Colonic mucosa (tissue), 4 donors: ENCODE measurements at regions not wholly inside any gene's neighbourhood (a gene's known extent, or its start where the extent isn't known, plus 50 kb on each side); places are given as distances from the start of the nearest gene placed in this dataset.

Experiments used
- DNase-seq: peaks from one replicate; pipeline ENCODE4 v3.0.0-alpha.2; 2020
- H3K27ac ChIP-seq: fragments of 200-600 bp; one replicate; pipeline ENCODE4 v1.8.0; 2021
- H3K27me3 ChIP-seq: fragments of 200-600 bp; one replicate; pipeline ENCODE4 v1.8.0; 2021
- H3K36me3 ChIP-seq: fragments of 200-600 bp; one replicate; pipeline ENCODE4 v1.8.0; 2021
- H3K4me1 ChIP-seq: fragments of 200-600 bp; one replicate; pipeline ENCODE4 v1.8.0; 2021; ENCODE audit warnings: mild to moderate bottlenecking
- H3K4me3 ChIP-seq: fragments of 200-600 bp; one replicate; pipeline ENCODE4 v1.8.0; 2021
- H3K9ac ChIP-seq, 2 donors: one replicate each; pipeline ENCODE4 v1.7.0; 2013; ENCODE audit warnings: control low read depth in 2 of 2, low read depth in 2 of 2, low read length in 2 of 2
- H3K9me3 ChIP-seq: fragments of 200-600 bp; one replicate; pipeline ENCODE4 v1.8.0; 2021
- intact Hi-C: fragments of 100-400 bp; cut with DNase I; formaldehyde crosslinking; loops from one replicate; pipeline ENCODE4 v1.14.1; 2022
- TF ChIP-seq, protein P1 (sequence below): fragments of 200-600 bp; IDR thresholded peaks from one replicate; pipeline ENCODE4 v1.8.0; 2022; ENCODE audit warnings: antibody characterized with exemption, mild to moderate bottlenecking
- donor health status: healthy.
- donor health status: DM: no; HTN: no; CAD: no.
- donor health status: DM: no; HTN: no; CAD: no.

DNA sequence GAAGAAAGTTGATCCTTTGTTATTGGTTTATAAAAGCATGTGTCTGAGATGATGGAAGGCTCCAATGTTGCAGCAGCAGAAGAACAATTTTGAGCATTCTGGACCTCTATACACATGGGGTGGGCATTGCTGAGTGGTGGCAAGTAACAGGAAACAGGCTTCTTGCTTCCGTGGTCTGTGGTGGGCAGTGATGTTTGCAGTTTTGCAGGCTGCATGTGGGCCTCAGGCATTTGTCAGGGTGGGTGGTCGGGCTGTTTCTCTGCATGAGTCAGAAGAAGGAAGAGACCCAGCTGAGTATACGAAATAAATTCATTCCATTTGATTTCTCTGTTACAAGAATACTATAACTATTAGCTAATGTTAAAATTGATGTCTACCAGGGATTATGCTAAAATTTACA is 239.5 kb upstream of the COL3A1 start:
- Histone ChIP-seq H3K36me3 (no peaks in the 10 kb centered on the region), H3K27ac (no peak overlapping the region), H3K9ac (no peak overlapping the region), H3K4me3 (no peak overlapping the region), H3K27me3 (no peaks in the 10 kb centered on the region), H3K9me3 (no peaks in the 10 kb centered on the region), H3K4me1 (no peaks in the 10 kb centered on the region)
- intact Hi-C loops, result no loop called here
- DNase-seq, result no peak
- TF ChIP-seq, protein P1, sequence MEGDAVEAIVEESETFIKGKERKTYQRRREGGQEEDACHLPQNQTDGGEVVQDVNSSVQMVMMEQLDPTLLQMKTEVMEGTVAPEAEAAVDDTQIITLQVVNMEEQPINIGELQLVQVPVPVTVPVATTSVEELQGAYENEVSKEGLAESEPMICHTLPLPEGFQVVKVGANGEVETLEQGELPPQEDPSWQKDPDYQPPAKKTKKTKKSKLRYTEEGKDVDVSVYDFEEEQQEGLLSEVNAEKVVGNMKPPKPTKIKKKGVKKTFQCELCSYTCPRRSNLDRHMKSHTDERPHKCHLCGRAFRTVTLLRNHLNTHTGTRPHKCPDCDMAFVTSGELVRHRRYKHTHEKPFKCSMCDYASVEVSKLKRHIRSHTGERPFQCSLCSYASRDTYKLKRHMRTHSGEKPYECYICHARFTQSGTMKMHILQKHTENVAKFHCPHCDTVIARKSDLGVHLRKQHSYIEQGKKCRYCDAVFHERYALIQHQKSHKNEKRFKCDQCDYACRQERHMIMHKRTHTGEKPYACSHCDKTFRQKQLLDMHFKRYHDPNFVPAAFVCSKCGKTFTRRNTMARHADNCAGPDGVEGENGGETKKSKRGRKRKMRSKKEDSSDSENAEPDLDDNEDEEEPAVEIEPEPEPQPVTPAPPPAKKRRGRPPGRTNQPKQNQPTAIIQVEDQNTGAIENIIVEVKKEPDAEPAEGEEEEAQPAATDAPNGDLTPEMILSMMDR, result no peak

DNA sequence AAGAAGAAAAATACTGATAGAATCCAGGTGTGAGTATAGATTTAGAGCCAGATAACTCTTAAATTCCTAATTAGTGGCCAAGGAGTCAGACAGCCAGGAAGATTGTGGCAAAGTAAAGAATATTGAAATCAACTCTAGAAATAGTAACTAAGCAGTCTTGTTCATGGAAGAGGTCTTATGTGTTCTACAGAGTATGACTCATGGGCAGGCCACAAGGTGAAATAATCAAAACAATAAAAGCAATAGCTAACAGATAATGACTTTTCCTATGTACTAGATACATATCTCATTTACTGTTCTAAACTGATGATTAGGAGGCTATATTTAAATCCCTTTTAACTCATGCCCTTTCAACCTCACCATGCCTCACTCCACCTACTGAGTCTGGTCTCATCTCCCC is 227.4 kb upstream of the COL3A1 start:
- Histone ChIP-seq H3K36me3 (no peaks in the 10 kb centered on the region), H3K27ac (no peak overlapping the region), H3K9me3 (no peaks in the 10 kb centered on the region), H3K9ac (no peak overlapping the region), H3K4me3 (no peak overlapping the region), H3K4me1 (no peaks in the 10 kb centered on the region), H3K27me3 (no peaks in the 10 kb centered on the region)
- no peak for DNase-seq
- intact Hi-C loops, result no loop called here
- TF ChIP-seq, protein P1, result no peak

DNA sequence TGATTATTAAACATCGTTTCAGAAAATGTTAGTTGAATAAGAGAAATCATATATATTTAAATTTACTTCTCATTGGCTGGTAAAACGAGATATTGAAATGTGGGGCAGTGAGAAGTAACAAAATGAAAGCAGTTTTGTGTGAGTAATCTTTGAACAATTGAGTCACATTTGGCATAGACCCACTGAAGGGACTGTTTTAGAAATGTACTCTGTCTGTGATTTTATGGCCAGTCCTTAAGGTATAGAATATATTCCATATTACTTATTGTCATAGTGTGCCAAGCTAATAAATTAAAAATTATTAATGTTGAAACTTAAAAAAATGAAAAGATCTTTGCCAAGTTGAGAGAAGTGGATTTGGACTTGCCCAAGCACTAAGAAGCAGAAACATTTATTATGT is 222.4 kb upstream of the COL3A1 start:
- Histone ChIP-seq H3K27ac (no peak overlapping the region), H3K4me3 (no peak overlapping the region), H3K4me1 (no peaks in the 10 kb centered on the region), H3K27me3 (no peaks in the 10 kb centered on the region), H3K36me3 (no peaks in the 10 kb centered on the region), H3K9me3 (no peaks in the 10 kb centered on the region), H3K9ac (no peak overlapping the region)
- DNase-seq, result no peak
- TF ChIP-seq, protein P1, result no peak
- intact Hi-C loops, result no loop called here

DNA sequence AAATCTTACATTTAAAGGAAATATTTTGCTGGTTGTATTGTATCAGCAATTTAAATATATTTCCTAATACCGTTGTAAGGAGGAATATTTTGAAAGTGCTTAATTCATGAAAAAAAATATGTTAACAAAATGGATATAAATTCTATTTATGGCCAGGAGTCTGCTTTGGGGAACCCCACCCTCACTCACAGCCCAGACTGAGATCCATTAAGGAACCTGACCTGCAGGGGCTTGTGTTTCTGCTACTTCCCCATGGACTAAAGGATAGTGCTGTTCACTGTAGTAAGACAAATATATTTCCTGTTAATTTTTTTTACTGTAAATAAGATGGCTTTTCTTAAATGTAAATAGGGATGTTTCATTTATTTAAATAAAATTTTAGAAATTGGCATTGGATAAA is 221.9 kb upstream of the COL3A1 start:
- H3K36me3 ChIP-seq, result no peaks in the 10 kb centered on the region
- no peak overlapping the region for H3K27ac ChIP-seq
- DNase-seq, result no peak
- H3K9me3 ChIP-seq, result no peaks in the 10 kb centered on the region
- intact Hi-C loops, result no loop called here
- no peaks in the 10 kb centered on the region for H3K27me3 ChIP-seq
- no peak overlapping the region for H3K4me3 ChIP-seq
- TF ChIP-seq, protein P1, result no peak
- H3K4me1 ChIP-seq, result no peaks in the 10 kb centered on the region
- H3K9ac ChIP-seq, result no peak overlapping the region

DNA sequence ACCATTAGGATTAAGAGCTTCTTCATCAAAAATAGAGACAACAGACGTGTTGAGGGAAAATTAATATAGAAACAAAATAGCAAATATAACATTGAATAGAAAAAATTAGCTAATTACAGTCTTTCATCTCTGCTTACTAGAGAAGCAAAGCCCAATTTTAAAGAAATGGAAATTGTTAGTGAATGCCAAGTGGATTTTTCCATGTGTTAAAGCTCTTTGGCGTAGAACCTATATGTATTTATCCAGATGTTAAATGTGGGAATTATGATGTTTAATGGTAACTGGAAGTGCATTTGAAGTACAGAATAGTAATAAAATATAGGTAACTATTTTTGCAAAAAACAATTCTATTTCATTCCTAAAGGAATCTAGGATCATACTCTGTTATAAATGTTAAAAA is 212.0 kb upstream of the COL3A1 start:
- no peak for DNase-seq
- Histone ChIP-seq H3K27me3 (no peaks in the 10 kb centered on the region), H3K27ac (no peak overlapping the region), H3K36me3 (no peaks in the 10 kb centered on the region), H3K9ac (no peak overlapping the region), H3K9me3 (no peaks in the 10 kb centered on the region), H3K4me3 (no peak overlapping the region), H3K4me1 (no peaks in the 10 kb centered on the region)
- TF ChIP-seq, protein P1, result no peak
- intact Hi-C loops, result no loop called here
